GM18951 (cell line): ENCODE measurements at regions not wholly inside any gene's neighbourhood (a gene's known extent, or its start where the extent isn't known, plus 50 kb on each side); places are given as distances from the start of the nearest gene placed in this dataset.

Source experiments
- POLR2A ChIP-seq: IDR thresholded peaks from 4 replicates; pipeline ENCODE4 v1.6.1; 2011; ENCODE audit warnings: mild to moderate bottlenecking; ENCODE audit not compliant: insufficient read length, insufficient read depth; ENCODE audit errors: extremely low read depth
- in situ Hi-C: fragments of 300-500 bp; cut with MboI; formaldehyde crosslinking; loops from one replicate; pipeline ENCODE4 v1.12.0; 2022; ENCODE audit warnings: low sequenced_read_pairs, mixed read lengths, inconsistent platforms; ENCODE audit not compliant: unreplicated experiment

- in situ Hi-C loops = no loop called here
These were observed 58.3 kb upstream of the NEUROD6 start for GRCh38 chr7:31398815-31399214.

GRCh38 chr7:31407178-31407676 is 66.7 kb upstream of the NEUROD6 start:
- in situ Hi-C loops = no loop called here
- TF ChIP-seq POLR2A = no peak

More at GRCh38 chr7:31398815-31399214, 58.3 kb upstream of the NEUROD6 start:
- TF ChIP-seq POLR2A = no peak

GRCh38 chr7:31408140-31408729 is 67.7 kb upstream of the NEUROD6 start:
- TF ChIP-seq POLR2A = no peak
- in situ Hi-C loops = no loop called here

- in situ Hi-C loops = no loop called here
- no peak for TF ChIP-seq POLR2A
These were observed 69.7 kb upstream of the NEUROD6 start for GRCh38 chr7:31410265-31410664.

- in situ Hi-C loops = no loop called here
- no peak for TF ChIP-seq POLR2A
These were observed 70.9 kb upstream of the NEUROD6 start for GRCh38 chr7:31411416-31411815.

- TF ChIP-seq POLR2A = no peak
- in situ Hi-C loops = no loop called here
These were observed 73.2 kb upstream of the NEUROD6 start for GRCh38 chr7:31413766-31414165.

GRCh38 chr7:31416381-31416870 is 75.9 kb upstream of the NEUROD6 start:
- in situ Hi-C loops = no loop called here
- no peak for TF ChIP-seq POLR2A

- in situ Hi-C loops = no loop called here
- no peak for TF ChIP-seq POLR2A
These were observed 78.4 kb upstream of the NEUROD6 start for GRCh38 chr7:31418928-31419327.

- no peak for TF ChIP-seq POLR2A
- in situ Hi-C loops = no loop called here
These were observed 79.1 kb upstream of the NEUROD6 start for GRCh38 chr7:31419505-31420055.

- TF ChIP-seq POLR2A = no peak
- in situ Hi-C loops = no loop called here
These were observed 80.4 kb upstream of the NEUROD6 start for GRCh38 chr7:31420948-31421347.

- in situ Hi-C loops = no loop called here
- TF ChIP-seq POLR2A = no peak
These were observed 81.1 kb upstream of the NEUROD6 start for GRCh38 chr7:31421607-31422006.

- in situ Hi-C loops = no loop called here
These were observed 83.5 kb upstream of the NEUROD6 start for GRCh38 chr7:31423994-31424393.

GRCh38 chr7:31432176-31432575 is 81.7 kb upstream of the ITPRID1 start:
- in situ Hi-C loops = no loop called here
- no peak for TF ChIP-seq POLR2A

More at GRCh38 chr7:31423994-31424393, 83.5 kb upstream of the NEUROD6 start:
- TF ChIP-seq POLR2A = no peak

- no peak for TF ChIP-seq POLR2A
- in situ Hi-C loops = no loop called here
These were observed 81.0 kb upstream of the ITPRID1 start for GRCh38 chr7:31432836-31433340.
